T-helper 2 cell treated with Interferon-gamma antibody and Interleukin-4, amounts not matched to agents 5 μg/mL and 100 μg/mL, for 36 hours (primary cell): ENCODE measurements at regions not wholly inside any gene's neighbourhood (a gene's known extent, or its start where the extent isn't known, plus 50 kb on each side); places are given as distances from the start of the nearest gene placed in this dataset.
"Not testable (repeated sequence)": the region's sequence is repeated elsewhere in the genome, so short reads cannot be mapped to it uniquely, and the experiment has no call there.

ENCODE experiments used
- DNase-seq: peaks from one replicate; pipeline ENCODE4 v3.0.0; 2021; ENCODE audit warnings: low spot score
- H3K27ac Mint-ChIP-seq: one replicate; pipeline ENCODE4 v1.8.0; 2021; ENCODE audit warnings: mild to moderate bottlenecking, mixed read lengths
- H3K27me3 Mint-ChIP-seq: one replicate; pipeline ENCODE4 v1.8.0; 2021; ENCODE audit warnings: low read depth, mixed read lengths
- H3K36me3 Mint-ChIP-seq: one replicate; pipeline ENCODE4 v1.8.0; 2021; ENCODE audit warnings: low read depth, mixed read lengths
- H3K4me1 Mint-ChIP-seq: one replicate; pipeline ENCODE4 v1.8.0; 2021; ENCODE audit warnings: low read depth, mixed read lengths
- H3K4me3 Mint-ChIP-seq: one replicate; pipeline ENCODE4 v1.8.0; 2022; ENCODE audit warnings: mild to moderate bottlenecking, moderate library complexity, mixed read lengths
- H3K9me3 Mint-ChIP-seq: one replicate; pipeline ENCODE4 v1.8.0; 2021; ENCODE audit warnings: mixed read lengths

- Mint-ChIP-seq H3K9me3 (no peaks in the 10 kb centered on the region), H3K36me3 (no peaks in the 10 kb centered on the region)
- DNase-seq: no peak
These were observed 162.2 kb upstream of the TNRC6C start for GRCh38 chr17:77796176-77796860.

DNA sequence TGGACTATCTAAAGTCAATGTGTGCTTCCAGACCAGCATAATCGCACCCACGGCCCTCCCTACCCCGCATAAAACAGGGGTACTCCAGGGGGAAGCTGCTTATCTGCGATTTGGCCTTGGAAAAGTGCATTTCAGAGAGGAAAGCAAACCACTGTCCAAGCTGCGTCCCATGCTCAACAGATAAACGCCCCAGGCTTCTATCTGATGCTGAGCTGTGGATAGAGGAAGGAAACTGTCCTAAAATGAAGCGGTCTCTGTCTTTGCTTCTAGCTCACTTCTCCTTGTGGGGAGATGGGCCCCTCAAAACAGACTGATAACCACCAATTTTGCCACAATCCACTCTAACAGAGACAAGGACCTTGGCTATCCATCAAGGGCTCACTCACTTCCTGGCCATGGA, 160.5 kb upstream of the TNRC6C start:
- H3K27ac Mint-ChIP-seq: no peak overlapping the region
- no peaks in the 10 kb centered on the region for H3K9me3 Mint-ChIP-seq
- H3K4me3 Mint-ChIP-seq: no peak overlapping the region
- no peaks in the 10 kb centered on the region for H3K36me3 Mint-ChIP-seq
- no peaks in the 10 kb centered on the region for H3K4me1 Mint-ChIP-seq
- peaks cover 31% of the 10 kb centered on the region for H3K27me3 Mint-ChIP-seq
- DNase-seq: no peak

More at GRCh38 chr17:77796176-77796860, 162.2 kb upstream of the TNRC6C start:
- H3K27me3 Mint-ChIP-seq: peaks cover 20% of the 10 kb centered on the region
- no peaks in the 10 kb centered on the region for H3K4me1 Mint-ChIP-seq
- H3K4me3 Mint-ChIP-seq: no peak overlapping the region
- no peak overlapping the region for H3K27ac Mint-ChIP-seq

DNA sequence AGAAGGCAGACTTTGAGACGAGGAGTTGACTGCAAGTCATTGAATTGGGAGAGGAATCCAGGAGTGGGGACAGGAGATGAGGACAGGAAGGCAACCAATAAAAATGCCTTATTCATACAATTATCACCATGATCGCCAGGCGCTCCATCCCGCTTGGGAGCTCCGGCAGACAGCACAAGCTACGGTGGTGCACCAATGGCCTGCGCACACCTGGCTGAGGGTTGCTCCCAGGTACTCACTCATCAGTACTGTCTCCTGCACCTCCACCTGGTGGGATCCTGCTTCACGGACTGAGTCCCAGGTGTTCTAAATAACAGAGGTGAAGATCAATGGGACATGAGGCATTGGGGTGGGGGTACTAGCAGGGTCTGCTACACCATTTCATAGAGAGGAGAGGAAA, 160.0 kb upstream of the TNRC6C start:
- Mint-ChIP-seq H3K4me3 (no peak overlapping the region), H3K27ac (no peak overlapping the region), H3K27me3 (peaks cover 29% of the 10 kb centered on the region), H3K9me3 (no peaks in the 10 kb centered on the region), H3K36me3 (no peaks in the 10 kb centered on the region), H3K4me1 (no peaks in the 10 kb centered on the region)
- no peak for DNase-seq

- Mint-ChIP-seq H3K27me3 (peaks cover 33% of the 10 kb centered on the region), H3K4me3 (no peak overlapping the region), H3K27ac (no peak overlapping the region), H3K4me1 (no peaks in the 10 kb centered on the region), H3K9me3 (no peaks in the 10 kb centered on the region), H3K36me3 (no peaks in the 10 kb centered on the region)
- DNase-seq: no peak
These were observed 157.7 kb upstream of the TNRC6C start for GRCh38 chr17:77800816-77801215.

GRCh38 chr17:77801545-77802332, 156.8 kb upstream of the TNRC6C start:
- no peaks in the 10 kb centered on the region for H3K4me1 Mint-ChIP-seq
- peaks cover 33% of the 10 kb centered on the region for H3K27me3 Mint-ChIP-seq
- no peaks in the 10 kb centered on the region for H3K36me3 Mint-ChIP-seq
- no peak for DNase-seq
- H3K9me3 Mint-ChIP-seq: no peaks in the 10 kb centered on the region
- H3K4me3 Mint-ChIP-seq: no peak overlapping the region
- H3K27ac Mint-ChIP-seq: no peak overlapping the region

DNA sequence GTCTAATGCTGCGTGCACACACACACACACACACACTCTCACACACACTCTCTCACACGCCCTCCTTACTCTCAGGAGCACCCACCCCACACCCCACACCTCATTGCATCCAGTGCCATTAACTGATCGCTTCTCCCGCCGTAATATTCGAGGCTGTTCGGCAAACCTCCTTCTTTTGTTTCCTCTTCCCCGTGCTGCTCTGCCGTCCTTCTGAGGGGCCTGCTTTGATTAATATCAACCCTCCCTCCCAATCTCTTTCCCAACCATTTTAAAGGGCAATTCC, 156.2 kb upstream of the TNRC6C start:
- DNase-seq: no peak
- no peaks in the 10 kb centered on the region for H3K9me3 Mint-ChIP-seq
- no peak overlapping the region for H3K27ac Mint-ChIP-seq
- H3K4me3 Mint-ChIP-seq: no peak overlapping the region
- no peaks in the 10 kb centered on the region for H3K4me1 Mint-ChIP-seq
- no peaks in the 10 kb centered on the region for H3K36me3 Mint-ChIP-seq
- peaks cover 33% of the 10 kb centered on the region for H3K27me3 Mint-ChIP-seq

GRCh38 chr17:77802811-77803220, 155.7 kb upstream of the TNRC6C start:
- Mint-ChIP-seq H3K36me3 (no peaks in the 10 kb centered on the region), H3K4me3 (no peak overlapping the region), H3K9me3 (no peaks in the 10 kb centered on the region), H3K27me3 (peaks cover 33% of the 10 kb centered on the region), H3K27ac (no peak overlapping the region), H3K4me1 (no peaks in the 10 kb centered on the region)
- DNase-seq: no peak

- H3K9me3 Mint-ChIP-seq: no peaks in the 10 kb centered on the region
- no peak for DNase-seq
- peaks cover 33% of the 10 kb centered on the region for H3K27me3 Mint-ChIP-seq
These were observed 154.8 kb upstream of the TNRC6C start for GRCh38 chr17:77803726-77804125.

DNA sequence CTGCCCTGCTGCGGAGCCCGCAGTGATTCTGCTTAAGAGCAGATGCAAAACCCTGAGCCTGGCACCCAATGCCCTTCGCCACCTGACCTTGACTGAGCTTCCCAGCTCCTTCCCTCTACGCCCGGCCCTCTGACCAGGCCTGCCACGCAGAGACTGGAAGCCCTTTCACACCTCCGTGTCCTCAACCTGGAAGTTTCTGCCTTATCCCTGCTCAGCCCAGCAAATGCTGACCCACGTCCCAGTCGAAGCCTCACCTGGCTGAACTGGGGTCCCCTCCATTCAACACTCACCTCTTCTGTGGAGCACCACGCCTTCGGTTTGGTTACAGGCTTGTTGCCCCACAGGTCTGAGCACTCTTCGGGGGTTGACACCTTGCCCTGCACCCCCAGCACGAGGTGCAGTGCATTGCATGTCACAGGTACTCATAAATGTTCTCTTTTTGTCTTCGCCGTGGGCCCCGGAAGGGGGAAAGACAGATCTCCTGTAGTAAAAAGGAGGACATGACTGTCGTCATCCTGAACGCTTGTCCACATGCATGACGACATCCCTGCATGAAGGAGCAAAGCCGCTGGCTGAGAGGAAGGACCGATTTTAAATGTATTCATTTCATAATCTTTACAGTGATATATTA, 153.6 kb upstream of the TNRC6C start:
- DNase-seq: no peak
- Mint-ChIP-seq H3K36me3 (no peaks in the 10 kb centered on the region), H3K4me3 (no peak overlapping the region), H3K4me1 (no peaks in the 10 kb centered on the region), H3K9me3 (no peaks in the 10 kb centered on the region), H3K27ac (no peak overlapping the region), H3K27me3 (peaks cover 32% of the 10 kb centered on the region)

More at GRCh38 chr17:77803726-77804125, 154.8 kb upstream of the TNRC6C start:
- H3K36me3 Mint-ChIP-seq: no peaks in the 10 kb centered on the region
- H3K4me1 Mint-ChIP-seq: no peaks in the 10 kb centered on the region
- no peak overlapping the region for H3K4me3 Mint-ChIP-seq
- H3K27ac Mint-ChIP-seq: no peak overlapping the region

GRCh38 chr17:77805970-77806369, 152.5 kb upstream of the TNRC6C start:
- not testable (repeated sequence) for H3K27ac Mint-ChIP-seq, H3K4me3 Mint-ChIP-seq, H3K9me3 Mint-ChIP-seq, DNase-seq, H3K36me3 Mint-ChIP-seq, H3K4me1 Mint-ChIP-seq
- peaks cover 26% of the 10 kb centered on the region for H3K27me3 Mint-ChIP-seq

GRCh38 chr17:77807051-77807745, 151.3 kb upstream of the TNRC6C start:
- Mint-ChIP-seq H3K27ac (no peak overlapping the region), H3K4me3 (no peak overlapping the region), H3K27me3 (peaks cover 17% of the 10 kb centered on the region), H3K9me3 (no peaks in the 10 kb centered on the region), H3K36me3 (no peaks in the 10 kb centered on the region), H3K4me1 (no peaks in the 10 kb centered on the region)
- no peak for DNase-seq

GRCh38 chr17:77807746-77808441, 150.6 kb upstream of the TNRC6C start:
- Mint-ChIP-seq H3K36me3 (no peaks in the 10 kb centered on the region), H3K4me1 (no peaks in the 10 kb centered on the region), H3K27me3 (peaks cover 11% of the 10 kb centered on the region), H3K9me3 (no peaks in the 10 kb centered on the region), H3K4me3 (no peak overlapping the region), H3K27ac (no peak overlapping the region)
- no peak for DNase-seq

DNA sequence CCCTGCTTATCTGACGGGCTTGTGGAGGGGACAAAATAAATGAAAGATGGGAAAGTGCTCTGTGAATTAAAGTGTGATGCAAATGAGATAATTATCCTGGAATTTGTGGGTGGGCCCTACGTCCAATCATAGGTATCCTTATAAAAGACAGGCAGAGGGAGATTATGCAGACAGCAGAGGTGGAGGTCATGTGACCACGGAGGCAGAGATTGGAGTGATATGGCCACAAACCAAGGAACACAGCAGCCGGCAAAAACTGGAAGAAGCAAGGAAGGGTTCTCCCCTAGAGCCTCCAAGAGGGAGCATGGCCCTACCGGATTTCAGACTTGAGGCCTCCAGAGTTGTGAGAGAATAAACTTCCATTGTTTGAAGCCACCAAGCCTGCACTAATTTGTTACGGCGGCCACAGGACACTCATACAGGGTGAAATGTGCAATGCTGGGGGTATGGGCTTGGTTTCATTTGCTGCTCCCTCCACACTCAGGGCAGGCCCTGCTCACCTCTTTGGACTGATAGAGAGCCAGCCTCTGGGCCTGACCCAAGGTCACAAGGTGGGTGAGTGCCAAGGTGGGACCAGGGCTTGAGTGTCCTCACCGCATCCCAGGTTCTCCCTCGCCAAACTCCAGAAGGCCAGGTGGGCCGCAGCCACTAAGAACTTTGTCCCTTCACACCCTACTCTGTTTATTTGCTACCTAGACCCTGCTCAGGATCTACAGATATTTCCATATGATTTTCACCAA, 149.6 kb upstream of the TNRC6C start:
- H3K36me3 Mint-ChIP-seq: no peaks in the 10 kb centered on the region

More for the DNA sequence above, 149.6 kb upstream of the TNRC6C start:
- Mint-ChIP-seq H3K27me3 (peaks cover 9% of the 10 kb centered on the region), H3K9me3 (no peaks in the 10 kb centered on the region), H3K4me3 (no peak overlapping the region), H3K27ac (no peak overlapping the region), H3K4me1 (no peaks in the 10 kb centered on the region)
- DNase-seq: no peak
